ENCODE measurements at regions not wholly inside any gene's neighbourhood (a gene's known extent, or its start where the extent isn't known, plus 50 kb on each side); places are given as distances from the start of the nearest gene placed in this dataset.

- TF ChIP-seq, protein P1, sequence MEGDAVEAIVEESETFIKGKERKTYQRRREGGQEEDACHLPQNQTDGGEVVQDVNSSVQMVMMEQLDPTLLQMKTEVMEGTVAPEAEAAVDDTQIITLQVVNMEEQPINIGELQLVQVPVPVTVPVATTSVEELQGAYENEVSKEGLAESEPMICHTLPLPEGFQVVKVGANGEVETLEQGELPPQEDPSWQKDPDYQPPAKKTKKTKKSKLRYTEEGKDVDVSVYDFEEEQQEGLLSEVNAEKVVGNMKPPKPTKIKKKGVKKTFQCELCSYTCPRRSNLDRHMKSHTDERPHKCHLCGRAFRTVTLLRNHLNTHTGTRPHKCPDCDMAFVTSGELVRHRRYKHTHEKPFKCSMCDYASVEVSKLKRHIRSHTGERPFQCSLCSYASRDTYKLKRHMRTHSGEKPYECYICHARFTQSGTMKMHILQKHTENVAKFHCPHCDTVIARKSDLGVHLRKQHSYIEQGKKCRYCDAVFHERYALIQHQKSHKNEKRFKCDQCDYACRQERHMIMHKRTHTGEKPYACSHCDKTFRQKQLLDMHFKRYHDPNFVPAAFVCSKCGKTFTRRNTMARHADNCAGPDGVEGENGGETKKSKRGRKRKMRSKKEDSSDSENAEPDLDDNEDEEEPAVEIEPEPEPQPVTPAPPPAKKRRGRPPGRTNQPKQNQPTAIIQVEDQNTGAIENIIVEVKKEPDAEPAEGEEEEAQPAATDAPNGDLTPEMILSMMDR (IDR thresholded peaks at IDR 0.05), result no peak
- H3K4me3 Mint-ChIP-seq, result no peak overlapping the region
- H3K27me3 Mint-ChIP-seq (ENCODE audit: insufficient read depth), result no peaks in the 10 kb centered on the region; the same call in 1 of the 2 replicates
- peaks cover 15% of the 10 kb centered on the region for H3K4me1 Mint-ChIP-seq (ENCODE audit: low read depth)
- no peak for DNase-seq
- peaks cover 22% of the 10 kb centered on the region for H3K9me3 Mint-ChIP-seq
- peaks cover 7% of the 10 kb centered on the region for H3K36me3 Mint-ChIP-seq (ENCODE audit: low read depth)
- H3K27ac Mint-ChIP-seq, result no peak overlapping the region
Measured at GRCh38 chr16:59683709-59684108, 949.6 kb upstream of the GOT2 start.

GRCh38 chr16:59665618-59666220, 931.6 kb upstream of the GOT2 start:
- TF ChIP-seq, protein P1 (IDR thresholded peaks at IDR 0.05), result no peak
- Mint-ChIP-seq H3K4me3 (no peak overlapping the region), H3K4me1 (ENCODE audit: low read depth) (peaks cover 10% of the 10 kb centered on the region; the same call in 1 of the 2 replicates), H3K27ac (no peak overlapping the region), H3K36me3 (ENCODE audit: low read depth) (peaks cover 5% of the 10 kb centered on the region), H3K9me3 (no peaks in the 10 kb centered on the region; the same call in 1 of the 2 replicates), H3K27me3 (ENCODE audit: insufficient read depth) (no peaks in the 10 kb centered on the region; the same call in 1 of the 2 replicates)
- no peak for DNase-seq

- Mint-ChIP-seq H3K9me3 (no peaks in the 10 kb centered on the region), H3K36me3 (ENCODE audit: low read depth) (0 out of 2 replicates have a peak, but pooled peaks cover 4% of the 10 kb centered on the region), H3K4me3 (no peak overlapping the region), H3K27ac (no peak overlapping the region), H3K27me3 (ENCODE audit: insufficient read depth) (no peaks in the 10 kb centered on the region), H3K4me1 (ENCODE audit: low read depth) (peaks cover 2% of the 10 kb centered on the region; the same call in 1 of the 2 replicates)
- DNase-seq, result no peak
- TF ChIP-seq, protein P1 (IDR thresholded peaks at IDR 0.05), result no peak
Measured at GRCh38 chr16:59658572-59658971, 924.5 kb upstream of the GOT2 start.

- TF ChIP-seq, protein P1 (IDR thresholded peaks at IDR 0.05), result no peak
- H3K27ac Mint-ChIP-seq, result no peak overlapping the region
- H3K4me3 Mint-ChIP-seq, result no peak overlapping the region
- DNase-seq, result no peak
- H3K27me3 Mint-ChIP-seq (ENCODE audit: insufficient read depth), result no peaks in the 10 kb centered on the region
- H3K36me3 Mint-ChIP-seq (ENCODE audit: low read depth), result peaks cover 1% of the 10 kb centered on the region; the same call in 1 of the 2 replicates
- no peaks in the 10 kb centered on the region for H3K4me1 Mint-ChIP-seq (ENCODE audit: low read depth)
- H3K9me3 Mint-ChIP-seq, result peaks cover 8% of the 10 kb centered on the region; the same call in 1 of the 2 replicates
Measured at GRCh38 chr16:59655031-59655430, 920.9 kb upstream of the GOT2 start.

GRCh38 chr16:59654455-59654854, 920.3 kb upstream of the GOT2 start:
- Mint-ChIP-seq H3K27me3 (ENCODE audit: insufficient read depth) (no peaks in the 10 kb centered on the region), H3K27ac (no peak overlapping the region), H3K4me1 (ENCODE audit: low read depth) (no peaks in the 10 kb centered on the region), H3K4me3 (no peak overlapping the region), H3K9me3 (peaks cover 14% of the 10 kb centered on the region; the same call in 1 of the 2 replicates), H3K36me3 (ENCODE audit: low read depth) (no peaks in the 10 kb centered on the region; the same call in 1 of the 2 replicates)
- DNase-seq, result no peak
- TF ChIP-seq, protein P1 (IDR thresholded peaks at IDR 0.05), result no peak
